Vagina (tissue), 2 donors: ENCODE measurements at regions not wholly inside any gene's neighbourhood (a gene's known extent, or its start where the extent isn't known, plus 50 kb on each side); places are given as distances from the start of the nearest gene placed in this dataset.

ENCODE experiments used
- DNase-seq, 2 donors: peaks; one replicate each; pipeline ENCODE4 v3.0.0-alpha.2; 2017; ENCODE audit errors: extremely low spot score in 2 of 2
- H3K27ac ChIP-seq: fragments of 200-600 bp; sonication (generic); one replicate; pipeline ENCODE4 v1.5.1; 2019
- H3K27me3 ChIP-seq: fragments of 200-600 bp; sonication (generic); one replicate; pipeline ENCODE4 v1.5.1; 2019
- H3K36me3 ChIP-seq, 2 donors: fragments of 200-600 bp; sonication (generic); one replicate each; pipeline ENCODE4 v1.5.1; 2017 to 2019
- H3K4me1 ChIP-seq: fragments of 200-600 bp; sonication (generic); one replicate; pipeline ENCODE4 v1.5.1; 2019
- H3K4me3 ChIP-seq, 2 donors: fragments of 200-600 bp; sonication (generic); 1 replicate in 1 of 2; 2 replicates in 1 of 2; pipeline ENCODE4 v1.5.1; 2016 to 2019
- H3K9me3 ChIP-seq: fragments of 200-600 bp; sonication (generic); one replicate; pipeline ENCODE4 v1.5.1; 2019
- CTCF ChIP-seq, 3 experiments: fragments of 450-650 bp in 2 of 3; fragments of 200-600 bp in 1 of 3; sonication (generic) in 1 of 3; IDR thresholded peaks; one replicate each; pipeline ENCODE4 v1.5.1; 2017 to 2019; ENCODE audit warnings: antibody characterized with exemption in 3 of 3, mild to moderate bottlenecking in 2 of 3, moderate library complexity in 2 of 3
- POLR2A ChIP-seq, 2 donors: fragments of 450-650 bp; IDR thresholded peaks; one replicate each; pipeline ENCODE4 v1.6.1; 2017; ENCODE audit warnings: antibody characterized with exemption in 2 of 2, mild to moderate bottlenecking in 2 of 2, moderate library complexity in 2 of 2
- POLR2AphosphoS5 ChIP-seq, 2 donors: sonication (generic); formaldehyde crosslinking; IDR thresholded peaks; one replicate each; pipeline ENCODE4 v1.9.0; 2017; ENCODE audit warnings: antibody characterized with exemption in 2 of 2, mild to moderate bottlenecking in 2 of 2, low read depth in 1 of 2; ENCODE audit not compliant: insufficient read depth in 1 of 2
- intact Hi-C: fragments of 100-400 bp; cut with DNase I; formaldehyde crosslinking; loops from one replicate; pipeline ENCODE4 v1.15.1; 2023

DNA sequence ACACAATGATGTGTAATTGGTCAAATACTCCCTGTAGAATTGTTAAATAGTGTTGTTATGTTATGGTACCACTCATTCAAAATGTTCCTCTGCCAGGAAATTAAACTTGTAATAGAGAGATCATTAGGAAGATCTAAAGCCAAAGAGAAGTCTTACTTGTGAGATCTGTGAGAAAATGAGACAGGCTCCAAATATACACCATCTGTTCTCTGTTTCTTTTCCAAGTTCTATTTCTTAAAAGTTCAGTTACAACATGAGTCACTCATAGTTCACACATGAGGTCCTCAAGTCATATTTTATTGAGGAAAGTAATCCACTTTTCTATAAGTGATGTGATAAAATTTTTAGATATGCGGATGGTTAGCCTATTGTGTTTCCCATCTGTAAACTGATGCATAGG lies 1038.1 kb upstream of the PRR20A start:
- no peaks in the 10 kb centered on the region for H3K36me3 ChIP-seq
- H3K4me3 ChIP-seq = no peak overlapping the region
- TF ChIP-seq POLR2A (IDR thresholded peaks at IDR 0.05) = no peak
- no peak for TF ChIP-seq POLR2AphosphoS5 (IDR thresholded peaks at IDR 0.05; ENCODE audit: insufficient read depth in 1 of 2, low read depth in 1 of 2)
- no peak for TF ChIP-seq CTCF (IDR thresholded peaks at IDR 0.05)
- H3K4me1 ChIP-seq = no peaks in the 10 kb centered on the region
- DNase-seq = no peak
- no peaks in the 10 kb centered on the region for H3K27me3 ChIP-seq
- no peak overlapping the region for H3K27ac ChIP-seq
- H3K9me3 ChIP-seq = no peaks in the 10 kb centered on the region
- intact Hi-C loops = no loop called here

DNA sequence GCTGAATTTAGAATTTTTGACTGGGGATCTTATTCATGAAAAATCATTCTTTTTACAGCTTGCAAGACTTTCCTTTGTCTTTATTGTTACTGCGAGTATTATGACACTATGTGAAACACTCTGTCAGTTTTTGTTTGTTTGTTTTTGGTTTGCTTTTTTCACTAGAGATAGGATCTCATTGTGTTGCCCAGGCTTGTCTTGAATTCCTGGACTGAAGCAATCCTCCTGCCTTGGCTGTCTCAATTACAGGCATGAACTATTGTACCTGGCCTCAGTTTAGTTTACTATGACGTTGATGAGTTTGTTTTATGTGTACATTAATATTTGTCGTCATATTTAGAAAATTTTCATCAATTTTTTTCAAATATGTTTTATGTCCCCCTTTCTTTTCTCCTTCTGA lies 1030.0 kb upstream of the PRR20A start:
- Histone ChIP-seq H3K36me3 (no peaks in the 10 kb centered on the region), H3K27me3 (no peaks in the 10 kb centered on the region), H3K4me1 (no peaks in the 10 kb centered on the region), H3K27ac (no peak overlapping the region), H3K9me3 (no peaks in the 10 kb centered on the region), H3K4me3 (no peak overlapping the region)
- TF ChIP-seq POLR2A (IDR thresholded peaks at IDR 0.05) (no peak), CTCF (IDR thresholded peaks at IDR 0.05) (no peak), POLR2AphosphoS5 (IDR thresholded peaks at IDR 0.05; ENCODE audit: insufficient read depth in 1 of 2, low read depth in 1 of 2) (no peak)
- intact Hi-C loops = no loop called here
- no peak for DNase-seq

DNA sequence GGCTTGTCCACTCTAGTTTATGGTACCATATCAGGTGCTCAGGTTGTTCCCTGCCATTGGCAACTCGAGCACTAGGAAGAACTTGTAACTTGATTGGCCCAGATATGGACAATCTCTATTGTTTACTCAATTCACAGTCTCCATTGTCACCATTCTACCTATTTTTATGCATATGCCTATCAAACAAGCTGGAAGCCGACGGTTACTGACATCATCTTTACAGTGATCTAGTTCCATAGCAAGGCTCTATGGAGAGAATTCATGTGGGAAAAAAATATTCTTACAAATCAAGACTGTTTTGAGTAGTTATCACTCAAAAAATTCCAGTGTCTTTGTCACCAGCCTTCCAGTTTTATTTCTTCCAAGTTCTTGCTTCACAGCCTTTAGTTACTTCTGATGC lies 1006.2 kb upstream of the PRR20A start:
- no peak for DNase-seq
- no peaks in the 10 kb centered on the region for H3K27me3 ChIP-seq
- intact Hi-C loops = no loop called here
- no peaks in the 10 kb centered on the region for H3K9me3 ChIP-seq
- H3K36me3 ChIP-seq = no peaks in the 10 kb centered on the region
- H3K4me1 ChIP-seq = no peaks in the 10 kb centered on the region
- TF ChIP-seq POLR2AphosphoS5 (IDR thresholded peaks at IDR 0.05; ENCODE audit: insufficient read depth in 1 of 2, low read depth in 1 of 2) (no peak), CTCF (IDR thresholded peaks at IDR 0.05) (no peak), POLR2A (IDR thresholded peaks at IDR 0.05) (no peak)
- no peak overlapping the region for H3K27ac ChIP-seq
- H3K4me3 ChIP-seq = no peak overlapping the region

- DNase-seq = no peak
- no peaks in the 10 kb centered on the region for H3K27me3 ChIP-seq
- no peak overlapping the region for H3K27ac ChIP-seq
- TF ChIP-seq POLR2AphosphoS5 (IDR thresholded peaks at IDR 0.05; ENCODE audit: insufficient read depth in 1 of 2, low read depth in 1 of 2) (no peak), POLR2A (IDR thresholded peaks at IDR 0.05) (no peak), CTCF (IDR thresholded peaks at IDR 0.05) (no peak)
- no peak overlapping the region for H3K4me3 ChIP-seq
- H3K4me1 ChIP-seq = no peaks in the 10 kb centered on the region
- H3K36me3 ChIP-seq = no peaks in the 10 kb centered on the region
- intact Hi-C loops = no loop called here
- H3K9me3 ChIP-seq = no peaks in the 10 kb centered on the region
These were observed 973.9 kb upstream of the PRR20A start for GRCh38 chr13:56166864-56167263.

DNA sequence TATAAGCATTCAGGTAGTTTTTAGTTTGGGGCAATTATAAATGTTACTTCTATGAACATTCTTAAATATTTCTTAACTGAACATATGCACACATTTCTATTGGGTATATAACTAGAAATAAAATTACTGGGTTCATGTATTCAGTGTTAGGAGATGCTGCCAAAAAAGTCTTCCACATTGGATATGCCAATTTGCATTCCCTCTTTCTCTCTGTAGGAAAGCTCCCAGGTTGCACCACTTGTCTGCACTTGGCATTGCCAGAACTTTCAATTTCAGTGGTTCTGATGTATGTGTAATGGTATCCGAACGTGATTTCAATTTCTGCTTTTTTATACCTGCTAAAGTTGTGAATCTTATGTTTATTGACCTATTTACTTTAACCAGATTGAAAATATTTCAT lies 972.1 kb upstream of the PRR20A start:
- H3K9me3 ChIP-seq = no peaks in the 10 kb centered on the region
- no peak for DNase-seq
- TF ChIP-seq CTCF (IDR thresholded peaks at IDR 0.05) = no peak
- TF ChIP-seq POLR2AphosphoS5 (IDR thresholded peaks at IDR 0.05; ENCODE audit: insufficient read depth in 1 of 2, low read depth in 1 of 2) = no peak
- TF ChIP-seq POLR2A (IDR thresholded peaks at IDR 0.05) = no peak

More for the DNA sequence above, 972.1 kb upstream of the PRR20A start:
- intact Hi-C loops = no loop called here
- Histone ChIP-seq H3K4me3 (no peak overlapping the region), H3K4me1 (no peaks in the 10 kb centered on the region), H3K36me3 (no peaks in the 10 kb centered on the region), H3K27ac (no peak overlapping the region), H3K27me3 (no peaks in the 10 kb centered on the region)
